ENCODE measurements at regions not wholly inside any gene's neighbourhood (a gene's known extent, or its start where the extent isn't known, plus 50 kb on each side); places are given as distances from the start of the nearest gene placed in this dataset.

DNA sequence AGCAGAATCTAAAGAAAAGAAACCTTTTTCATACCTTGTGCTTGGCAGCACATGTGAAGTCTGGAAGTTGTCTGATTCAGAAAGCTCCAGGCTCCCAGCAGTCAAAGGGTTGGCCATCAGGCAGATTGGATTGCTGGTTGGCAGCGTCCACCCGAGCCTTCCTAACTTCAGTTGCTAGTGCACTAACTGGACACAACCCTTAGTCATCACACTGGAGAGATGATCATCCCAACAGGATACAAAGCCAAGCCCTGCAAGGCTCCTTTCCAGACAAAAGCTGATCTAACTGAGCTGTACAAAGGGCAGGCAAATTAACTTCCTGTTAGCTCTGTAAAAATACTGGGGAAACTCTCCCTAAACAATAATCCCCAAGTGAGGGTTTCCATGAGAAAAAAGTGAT, 185.6 kb downstream of the SNX18 start:
- Histone ChIP-seq H4K20me1 (ENCODE audit: insufficient read depth) (no peaks in the 10 kb centered on the region), H3K9me2 (ENCODE audit: insufficient read depth) (no peaks in the 10 kb centered on the region), H3K27me3 (ENCODE audit: insufficient read depth, low read depth) (no peaks in the 10 kb centered on the region), H3K4me3 (no peak overlapping the region), H3K9me3 (ENCODE audit: insufficient read depth, low read depth) (no peaks in the 10 kb centered on the region), H2AFZ (0 out of 2 replicates have a peak overlapping the region, but pooled peaks have one; percentile 4), H3K36me3 (ENCODE audit: low read depth) (no peaks in the 10 kb centered on the region), H3K4me1 (replicated peaks; ENCODE audit: insufficient read depth) (peaks cover 44% of the 10 kb centered on the region), H3F3A (ENCODE audit: insufficient read depth, low read depth) (peaks cover 21% of the 10 kb centered on the region), H3K79me2 (ENCODE audit: low read depth) (no peaks in the 10 kb centered on the region), H3K27ac (peak overlapping the region; percentile 82), H3K4me2 (peak overlapping the region; percentile 48)
- POLR2A ChIA-PET (ENCODE audit: unreplicated experiment), result interaction anchor here (0.7 kb wide), 1 partner anchor 23 kb away, joined by 5 read pairs; no protein-coding TSS in a partner anchor
- peak; percentile 19 to 74 for DNase-seq
- no TSS peak for BruUV-seq (replicated peaks)
- CTCF ChIA-PET, result interaction anchor here (1.1 kb wide), 1 partner anchor 41 kb away, joined by 3 read pairs; no protein-coding TSS in a partner anchor
- no peak for TF ChIP-seq EZH2 (IDR thresholded peaks at IDR 0.05; ENCODE audit: low read depth)
- TF ChIP-seq, protein P1, sequence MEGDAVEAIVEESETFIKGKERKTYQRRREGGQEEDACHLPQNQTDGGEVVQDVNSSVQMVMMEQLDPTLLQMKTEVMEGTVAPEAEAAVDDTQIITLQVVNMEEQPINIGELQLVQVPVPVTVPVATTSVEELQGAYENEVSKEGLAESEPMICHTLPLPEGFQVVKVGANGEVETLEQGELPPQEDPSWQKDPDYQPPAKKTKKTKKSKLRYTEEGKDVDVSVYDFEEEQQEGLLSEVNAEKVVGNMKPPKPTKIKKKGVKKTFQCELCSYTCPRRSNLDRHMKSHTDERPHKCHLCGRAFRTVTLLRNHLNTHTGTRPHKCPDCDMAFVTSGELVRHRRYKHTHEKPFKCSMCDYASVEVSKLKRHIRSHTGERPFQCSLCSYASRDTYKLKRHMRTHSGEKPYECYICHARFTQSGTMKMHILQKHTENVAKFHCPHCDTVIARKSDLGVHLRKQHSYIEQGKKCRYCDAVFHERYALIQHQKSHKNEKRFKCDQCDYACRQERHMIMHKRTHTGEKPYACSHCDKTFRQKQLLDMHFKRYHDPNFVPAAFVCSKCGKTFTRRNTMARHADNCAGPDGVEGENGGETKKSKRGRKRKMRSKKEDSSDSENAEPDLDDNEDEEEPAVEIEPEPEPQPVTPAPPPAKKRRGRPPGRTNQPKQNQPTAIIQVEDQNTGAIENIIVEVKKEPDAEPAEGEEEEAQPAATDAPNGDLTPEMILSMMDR (conservative IDR thresholded peaks at IDR 0.05), result no peak
- intact Hi-C loops (cut with micrococcal nuclease; ENCODE audit: unreplicated experiment), result no loop called here

DNA sequence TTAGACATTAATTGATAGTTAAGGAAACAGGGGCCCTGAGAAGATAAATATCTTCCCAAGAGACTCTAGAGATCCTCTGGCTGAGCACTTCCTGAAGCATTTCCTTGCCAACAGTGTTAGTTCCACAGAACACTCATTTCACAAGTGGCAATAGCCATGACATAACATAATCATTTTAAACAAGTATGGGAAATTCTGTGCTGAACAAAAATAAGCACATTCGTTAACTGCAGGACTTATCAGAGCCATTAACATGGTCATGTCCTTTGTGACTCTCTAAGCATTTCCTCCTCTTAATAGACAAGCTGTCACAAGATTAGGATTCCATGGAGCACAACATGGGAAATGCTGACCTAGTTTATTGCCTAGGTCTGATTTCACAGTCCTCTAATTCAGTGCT, 184.9 kb downstream of the SNX18 start:
- Histone ChIP-seq H3K27me3 (ENCODE audit: insufficient read depth, low read depth) (no peaks in the 10 kb centered on the region), H2AFZ (no peak overlapping the region), H3K36me3 (ENCODE audit: low read depth) (no peaks in the 10 kb centered on the region), H3K27ac (peak overlapping the region; percentile 82), H3K9me3 (ENCODE audit: insufficient read depth, low read depth) (no peaks in the 10 kb centered on the region), H3K4me3 (no peak overlapping the region), H3K9me2 (ENCODE audit: insufficient read depth) (no peaks in the 10 kb centered on the region), H3K4me1 (replicated peaks; ENCODE audit: insufficient read depth) (peaks cover 44% of the 10 kb centered on the region), H3K4me2 (peak overlapping the region; percentile 48), H4K20me1 (ENCODE audit: insufficient read depth) (no peaks in the 10 kb centered on the region), H3F3A (ENCODE audit: insufficient read depth, low read depth) (peaks cover 21% of the 10 kb centered on the region), H3K79me2 (ENCODE audit: low read depth) (no peaks in the 10 kb centered on the region)
- intact Hi-C loops (cut with micrococcal nuclease; ENCODE audit: unreplicated experiment), result no loop called here
- no TSS peak for BruUV-seq (replicated peaks)
- no peak for DNase-seq
- TF ChIP-seq EZH2 (IDR thresholded peaks at IDR 0.05; ENCODE audit: low read depth), result no peak
- TF ChIP-seq, protein P1 (conservative IDR thresholded peaks at IDR 0.05), result no peak
- POLR2A ChIA-PET (ENCODE audit: unreplicated experiment), result no interaction called here
- CTCF ChIA-PET, result no interaction called here

DNA sequence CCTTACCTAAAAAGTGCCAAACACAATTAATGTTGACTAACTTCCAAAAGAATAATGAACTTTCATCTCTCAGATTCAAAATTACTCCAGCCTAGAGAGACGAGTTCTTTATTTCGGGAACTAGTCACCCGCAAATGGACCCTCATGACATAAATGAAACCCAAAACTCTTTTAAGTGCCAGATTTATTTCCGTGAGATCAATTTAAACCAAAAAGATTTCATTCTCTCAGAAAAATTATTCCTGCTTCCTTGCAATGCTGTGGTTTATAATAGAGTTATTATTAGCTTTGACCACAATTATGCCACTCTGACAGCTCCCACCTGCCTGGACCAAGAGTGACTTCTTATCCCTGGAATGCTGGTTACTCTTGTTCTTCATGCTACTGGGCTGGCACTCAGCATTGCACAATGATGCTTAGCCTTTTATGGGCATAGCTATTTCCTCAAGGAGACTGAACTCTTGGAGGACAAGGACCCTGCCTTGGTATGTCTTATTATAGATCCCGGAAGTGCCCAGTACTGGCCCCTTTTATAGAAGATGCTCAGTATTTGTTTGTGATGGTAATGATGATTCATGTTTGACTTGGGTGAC, 183.5 kb downstream of the SNX18 start:
- peaks cover 44% of the 10 kb centered on the region for H3K4me1 ChIP-seq (replicated peaks; ENCODE audit: insufficient read depth)
- CTCF ChIA-PET, result interaction anchor here (0.5 kb wide), 1 partner anchor 475 kb away, joined by 5 read pairs; no protein-coding TSS in a partner anchor
- intact Hi-C loops (cut with micrococcal nuclease; ENCODE audit: unreplicated experiment), result loop anchor here (1.0 kb wide), 2 partner anchors 41 to 184 kb away; partner anchors contain the start of gene SNX18

More for the DNA sequence above, 183.5 kb downstream of the SNX18 start:
- TF ChIP-seq EZH2 (IDR thresholded peaks at IDR 0.05; ENCODE audit: low read depth), result no peak
- TF ChIP-seq, protein P1 (conservative IDR thresholded peaks at IDR 0.05), result no peak
- peaks cover 21% of the 10 kb centered on the region for H3F3A ChIP-seq (ENCODE audit: insufficient read depth, low read depth)
- peak overlapping the region; percentile 30; the same call in 1 of the 2 replicates for H3K4me3 ChIP-seq
- POLR2A ChIA-PET (ENCODE audit: unreplicated experiment), result no interaction called here
- H4K20me1 ChIP-seq (ENCODE audit: insufficient read depth), result no peaks in the 10 kb centered on the region
- H3K27me3 ChIP-seq (ENCODE audit: insufficient read depth, low read depth), result no peaks in the 10 kb centered on the region
- no peaks in the 10 kb centered on the region for H3K36me3 ChIP-seq (ENCODE audit: low read depth)
- no peaks in the 10 kb centered on the region for H3K9me2 ChIP-seq (ENCODE audit: insufficient read depth)
- H3K27ac ChIP-seq, result peak overlapping the region; percentile 90
- H3K4me2 ChIP-seq, result peak overlapping the region; percentile 75
- no TSS peak for BruUV-seq (replicated peaks)
- H3K79me2 ChIP-seq (ENCODE audit: low read depth), result no peaks in the 10 kb centered on the region
- no peak overlapping the region for H2AFZ ChIP-seq
- DNase-seq, result peak; percentile 79 to 100
- no peaks in the 10 kb centered on the region for H3K9me3 ChIP-seq (ENCODE audit: insufficient read depth, low read depth)

Measured in PC-9 (cell line).